Body of pancreas (tissue), 4 donors: ENCODE measurements at regions not wholly inside any gene's neighbourhood (a gene's known extent, or its start where the extent isn't known, plus 50 kb on each side); places are given as distances from the start of the nearest gene placed in this dataset.

Source experiments
- ATAC-seq: fragments of 150-250 bp; one replicate; pipeline ENCODE4 v1.9.1; 2016
- DNase-seq, 4 donors: peaks; one replicate each; pipeline ENCODE4 v3.0.0-alpha.2; 2019
- H3K27ac ChIP-seq, 4 donors: fragments of 200-600 bp; sonication (generic); 1 replicate in 3 of 4; 2 replicates in 1 of 4; pipeline versions ENCODE4 v1.5.1 to v1.6.1; 2016 to 2019; ENCODE audit warnings: mild to moderate bottlenecking in 1 of 4, mixed read lengths in 1 of 4, moderate library complexity in 1 of 4
- H3K27me3 ChIP-seq, 2 donors: fragments of 200-600 bp; sonication (generic); one replicate each; pipeline ENCODE4 v1.6.0; 2016; ENCODE audit warnings: mild to moderate bottlenecking in 1 of 2
- H3K36me3 ChIP-seq, 2 donors: fragments of 200-600 bp; sonication (generic); replicated peaks in 1 of 2; 2 replicates each; pipeline ENCODE4 v1.5.1; 2016; ENCODE audit warnings: low read depth in 2 of 2; ENCODE audit not compliant: insufficient read depth in 1 of 2
- H3K4me1 ChIP-seq: fragments of 200-600 bp; sonication (generic); one replicate; pipeline ENCODE4 v1.6.0; 2016
- H3K4me3 ChIP-seq, 2 donors: fragments of 200-600 bp; sonication (generic); 1 replicate in 1 of 2; 2 replicates in 1 of 2; pipeline ENCODE4 v1.5.1; 2016 to 2019
- H3K9me3 ChIP-seq, 3 donors: fragments of 200-600 bp; sonication (generic); 1 replicate in 2 of 3; 2 replicates in 1 of 3; pipeline ENCODE4 v1.5.1; 2016
- CTCF ChIP-seq, 7 experiments: fragments of 450-650 bp in 4 of 7; fragments of 200-600 bp in 3 of 7; sonication (generic) in 3 of 7; IDR thresholded peaks; one replicate each; pipeline ENCODE4 v1.5.1; 2016 to 2019; ENCODE audit warnings: antibody characterized with exemption in 7 of 7
- POLR2A ChIP-seq, 3 donors: fragments of 450-650 bp; IDR thresholded peaks; one replicate each; pipeline ENCODE4 v1.6.1; 2016; ENCODE audit warnings: antibody characterized with exemption in 3 of 3, mild to moderate bottlenecking in 2 of 3
- WGBS, 2 donors: methylation state at CpG; one replicate each; pipeline ENCODE4 v1.1.5; 2017; 5-methylcytosine and 5-hydroxymethylcytosine counted together
- intact Hi-C: fragments of 100-400 bp; cut with DNase I; formaldehyde crosslinking; loops from one replicate; pipeline ENCODE4 v1.15.1; 2023

- Histone ChIP-seq H3K4me3 (no peak overlapping the region), H3K27ac (no peak overlapping the region), H3K27me3 (no peaks in the 10 kb centered on the region), H3K36me3 (no peaks in the 10 kb centered on the region), H3K9me3 (no peaks in the 10 kb centered on the region), H3K4me1 (no peaks in the 10 kb centered on the region)
- no peak for TF ChIP-seq POLR2A (IDR thresholded peaks at IDR 0.05)
- no peak for TF ChIP-seq CTCF (IDR thresholded peaks at IDR 0.05)
- intact Hi-C loops: no loop called here
- ATAC-seq: no peak
- no peak for DNase-seq
- WGBS, 2 donors: 70 to 83% methylated on average over 3 of the region's 3 CpGs
Observed at GRCh38 chr6:121896771-121897170, 461.3 kb downstream of the GJA1 start.

DNA sequence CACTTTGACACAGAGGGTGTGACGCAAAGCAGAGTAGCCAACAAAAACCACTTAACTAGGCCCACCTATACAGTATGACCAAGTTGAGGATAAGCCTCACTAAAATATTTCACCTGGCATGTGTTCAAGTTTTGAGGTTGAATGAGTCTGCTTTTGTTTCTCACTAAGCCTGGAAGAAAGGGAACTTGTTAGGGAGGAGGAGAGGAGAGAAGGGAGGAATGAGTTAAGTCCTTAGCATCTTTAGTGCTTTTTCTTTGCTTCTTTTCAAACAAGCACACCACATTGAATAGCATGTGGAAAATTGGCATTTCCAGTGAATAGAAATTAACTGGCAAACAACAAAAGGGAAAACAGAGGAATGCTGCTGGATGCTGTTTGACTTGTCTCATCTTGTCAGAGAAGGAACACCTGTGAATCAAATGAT, 461.9 kb downstream of the GJA1 start:
- no peaks in the 10 kb centered on the region for H3K27me3 ChIP-seq
- ATAC-seq: no peak
- H3K4me1 ChIP-seq: no peaks in the 10 kb centered on the region
- DNase-seq: no peak
- H3K4me3 ChIP-seq: no peak overlapping the region
- 87 to 96% methylated on average over 1 of the region's 1 CpG for WGBS, 2 donors
- no peak overlapping the region for H3K27ac ChIP-seq
- H3K36me3 ChIP-seq: no peaks in the 10 kb centered on the region
- TF ChIP-seq CTCF (IDR thresholded peaks at IDR 0.05) (no peak), POLR2A (IDR thresholded peaks at IDR 0.05) (no peak)
- H3K9me3 ChIP-seq: no peaks in the 10 kb centered on the region
- intact Hi-C loops: no loop called here

- ATAC-seq: no peak
Observed at GRCh38 chr6:121901432-121901831, 466.0 kb downstream of the GJA1 start.

DNA sequence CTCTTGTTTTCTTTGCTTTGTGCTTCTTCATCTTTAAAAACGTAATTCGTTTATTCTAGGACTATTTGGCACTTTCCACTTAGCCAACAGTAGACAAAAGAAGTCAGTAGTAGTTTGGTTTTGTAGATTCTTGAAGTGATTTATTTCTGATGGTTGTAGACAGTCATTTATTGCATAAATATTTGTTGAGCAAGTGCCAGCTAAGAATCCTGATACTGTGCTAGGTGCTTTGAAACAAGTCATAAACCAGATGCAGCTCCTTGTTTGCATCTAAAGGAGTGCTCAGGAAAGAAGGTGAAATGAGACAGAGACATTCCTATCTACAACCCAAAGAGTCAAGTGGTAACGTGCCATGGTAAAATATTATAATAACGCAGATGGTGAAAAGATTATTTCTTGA, 469.1 kb downstream of the GJA1 start:
- DNase-seq: no peak
- no peak for ATAC-seq
- no peaks in the 10 kb centered on the region for H3K4me1 ChIP-seq
- TF ChIP-seq CTCF (IDR thresholded peaks at IDR 0.05) (no peak), POLR2A (IDR thresholded peaks at IDR 0.05) (no peak)
- no peaks in the 10 kb centered on the region for H3K36me3 ChIP-seq
- intact Hi-C loops: no loop called here
- peaks cover 0 to 3% (median 0%) of the 10 kb centered on the region in 3 donors for H3K9me3 ChIP-seq
- no peak overlapping the region for H3K27ac ChIP-seq
- no peaks in the 10 kb centered on the region for H3K27me3 ChIP-seq
- 40 to 51% methylated on average over 4 of the region's 4 CpGs for WGBS, 2 donors
- H3K4me3 ChIP-seq: no peak overlapping the region

More at GRCh38 chr6:121901432-121901831, 466.0 kb downstream of the GJA1 start:
- Histone ChIP-seq H3K4me3 (no peak overlapping the region), H3K36me3 (no peaks in the 10 kb centered on the region), H3K27me3 (no peaks in the 10 kb centered on the region), H3K27ac (no peak overlapping the region), H3K9me3 (no peaks in the 10 kb centered on the region), H3K4me1 (no peaks in the 10 kb centered on the region)
- intact Hi-C loops: no loop called here
- TF ChIP-seq CTCF (IDR thresholded peaks at IDR 0.05) (no peak), POLR2A (IDR thresholded peaks at IDR 0.05) (no peak)
- no peak for DNase-seq

DNA sequence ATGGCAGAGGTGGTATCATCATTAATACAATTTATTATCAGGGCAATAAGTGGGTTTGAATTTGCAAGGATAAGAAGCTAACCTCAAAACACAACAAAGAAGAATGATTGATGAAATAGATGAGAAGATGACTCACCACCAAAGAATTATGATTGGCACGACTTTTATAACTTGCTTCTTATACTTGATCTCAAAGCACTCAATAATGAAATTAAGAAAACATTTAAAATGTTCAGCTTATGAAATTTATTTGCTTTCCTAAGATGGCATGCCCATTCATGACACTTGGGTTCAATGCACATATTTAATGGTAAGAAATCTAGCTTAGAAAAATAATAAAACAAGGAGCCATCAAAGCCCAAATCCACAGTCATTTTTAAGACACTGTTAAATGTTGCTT, 477.5 kb downstream of the GJA1 start:
- H3K27me3 ChIP-seq: no peaks in the 10 kb centered on the region
- DNase-seq (no peak), ATAC-seq (no peak)
- H3K4me3 ChIP-seq: no peak overlapping the region
- no peaks in the 10 kb centered on the region for H3K36me3 ChIP-seq
- peaks cover 0 to 3% (median 0%) of the 10 kb centered on the region in 3 donors for H3K9me3 ChIP-seq
- H3K27ac ChIP-seq: no peak overlapping the region
- TF ChIP-seq POLR2A (IDR thresholded peaks at IDR 0.05) (no peak), CTCF (IDR thresholded peaks at IDR 0.05) (no peak)
- H3K4me1 ChIP-seq: no peaks in the 10 kb centered on the region
- 65 to 82% methylated on average over 1 of the region's 1 CpG for WGBS, 2 donors
- intact Hi-C loops: no loop called here
